ENCODE measurements at regions not wholly inside any gene's neighbourhood (a gene's known extent, or its start where the extent isn't known, plus 50 kb on each side); places are given as distances from the start of the nearest gene placed in this dataset.

- no peak for TF ChIP-seq CTCF (IDR thresholded peaks at IDR 0.05)
- TF ChIP-seq POLR2AphosphoS5 (IDR thresholded peaks at IDR 0.05): no peak
Measured at GRCh38 chr7:109261781-109262180, 692.1 kb downstream of the DNAJB9 start.

All from esophagus muscularis mucosa (tissue), 3 donors.